GM21381 (cell line): ENCODE measurements at regions not wholly inside any gene's neighbourhood (a gene's known extent, or its start where the extent isn't known, plus 50 kb on each side); places are given as distances from the start of the nearest gene placed in this dataset.

Source experiments
- ATAC-seq: cut with Tn5 transposase; IDR thresholded peaks from one replicate; pipeline ENCODE4 v1.9.1; 2021; ENCODE audit warnings: mild to moderate bottlenecking, moderate library complexity; ENCODE audit not compliant: unreplicated experiment

DNA sequence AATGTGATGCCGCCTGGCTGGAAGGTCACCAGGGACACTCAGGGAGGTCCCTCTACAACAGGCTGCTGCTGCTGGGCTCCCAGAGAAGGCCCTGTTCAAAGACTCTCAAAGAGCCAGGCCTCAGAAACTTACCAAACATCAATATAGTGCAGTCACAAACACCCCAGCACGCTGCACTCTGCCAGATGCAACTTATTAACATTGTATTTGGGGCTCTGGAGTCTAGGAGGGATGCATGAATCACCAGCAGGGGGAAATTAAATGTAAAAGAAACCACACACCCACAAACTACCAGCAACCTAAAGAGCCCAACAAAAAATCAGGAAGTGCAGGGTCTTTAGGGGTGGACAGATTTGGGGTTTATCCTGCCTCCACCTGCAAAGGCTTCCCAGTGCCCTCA is 74.6 kb upstream of the SPATA12 start:
- ATAC-seq: no peak

DNA sequence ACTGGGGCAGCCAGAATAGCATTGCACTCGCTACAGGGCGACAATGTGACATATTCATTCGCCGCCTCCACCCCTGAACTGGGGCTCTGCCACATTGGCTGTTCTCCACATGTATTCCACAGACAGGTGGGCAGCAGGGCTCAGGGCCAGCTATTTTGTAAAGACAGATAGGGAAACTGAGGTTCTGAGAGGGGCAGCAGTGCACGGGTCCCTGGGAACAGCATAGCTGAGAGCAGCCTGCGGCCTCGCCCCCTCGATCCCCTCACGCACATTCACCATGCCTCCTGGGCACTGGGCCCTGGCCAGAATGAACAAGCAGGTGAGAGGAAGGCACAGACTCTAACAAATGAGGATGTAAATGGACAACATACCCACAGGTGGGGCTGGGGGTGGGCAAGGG is 75.0 kb upstream of the SPATA12 start:
- ATAC-seq: no peak

DNA sequence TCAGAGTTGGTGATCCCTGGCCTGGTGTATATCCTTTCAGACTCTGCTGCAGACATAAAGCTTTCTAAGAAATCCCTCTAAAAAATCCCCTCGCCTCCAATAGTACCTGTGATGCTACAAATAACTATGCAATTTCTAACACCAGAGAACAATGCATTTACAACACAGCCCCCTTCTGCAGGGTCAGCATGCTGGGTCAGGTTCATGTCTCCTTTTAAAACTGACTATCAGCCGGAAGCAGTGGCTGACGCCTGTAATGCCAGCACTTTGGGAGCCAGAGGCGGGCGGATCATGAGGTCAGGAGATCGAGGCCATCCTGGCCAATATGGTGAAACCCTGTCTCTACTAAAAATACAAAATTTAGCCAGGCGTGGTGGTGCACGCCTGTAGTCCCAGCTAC is 77.0 kb upstream of the SPATA12 start:
- ATAC-seq: no peak

DNA sequence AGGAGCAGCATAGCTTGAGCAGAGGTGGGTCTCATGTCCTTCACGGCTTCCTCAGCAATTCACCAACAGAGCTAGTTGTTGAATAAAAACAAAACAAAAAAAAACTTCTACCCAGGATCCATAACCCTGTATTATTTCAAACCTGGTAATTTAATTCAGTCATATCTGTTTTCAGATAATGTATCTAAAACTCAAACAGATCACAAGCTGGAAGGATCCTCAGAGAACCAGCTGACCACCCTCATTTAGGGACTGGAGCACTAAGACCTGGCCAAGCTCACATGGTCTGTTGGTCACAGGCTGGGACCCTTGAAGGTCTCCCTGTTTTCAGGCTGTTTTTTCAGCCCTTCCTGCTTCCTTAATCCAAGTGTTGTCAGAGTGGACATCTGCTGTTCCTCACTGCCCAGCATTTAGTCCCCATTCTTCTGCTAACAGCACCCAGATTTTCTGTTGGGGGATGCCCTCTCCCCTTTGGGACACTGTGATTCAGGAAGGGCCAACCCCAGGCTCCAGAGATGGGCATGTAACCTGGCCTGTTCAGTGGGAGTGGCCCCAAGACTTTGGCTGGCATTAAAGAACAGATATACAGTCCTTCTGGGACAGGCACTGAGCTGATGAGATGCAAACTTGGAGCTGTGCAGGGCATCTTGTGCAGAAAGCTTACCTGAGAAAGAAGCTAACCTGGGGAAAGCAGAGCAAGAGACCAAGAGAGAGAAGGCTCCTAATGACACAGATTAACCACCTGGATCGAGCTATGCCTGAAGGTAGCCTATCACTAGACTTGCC is 78.8 kb upstream of the SPATA12 start:
- no peak for ATAC-seq

DNA sequence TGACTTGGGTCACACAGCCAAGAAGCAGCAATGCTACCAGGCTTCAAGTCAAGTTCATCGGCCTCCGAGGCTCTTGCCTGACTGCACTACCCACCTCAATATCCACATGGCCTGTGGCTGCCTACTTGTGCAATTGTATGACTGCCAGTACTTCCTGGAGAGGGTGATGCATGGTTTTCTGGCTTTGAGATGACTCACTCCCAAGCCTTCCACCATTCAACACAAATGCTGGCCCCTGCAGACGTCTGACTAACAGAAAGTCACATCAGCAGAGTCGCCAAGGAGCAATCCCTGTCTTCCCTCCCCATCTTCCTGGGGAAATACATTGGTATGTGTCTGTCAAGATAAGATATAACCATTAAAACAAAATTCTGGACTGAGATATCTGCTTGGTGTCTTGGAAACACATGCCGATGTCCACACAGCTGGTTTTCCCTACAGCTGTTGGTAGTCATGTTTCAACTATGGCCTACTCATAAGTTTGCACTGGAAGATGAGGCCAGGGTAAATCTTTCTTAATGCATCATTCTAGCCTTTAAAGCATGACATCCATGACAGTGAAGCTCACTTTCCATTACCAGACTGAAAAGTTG is 79.6 kb upstream of the SPATA12 start:
- ATAC-seq: no peak

DNA sequence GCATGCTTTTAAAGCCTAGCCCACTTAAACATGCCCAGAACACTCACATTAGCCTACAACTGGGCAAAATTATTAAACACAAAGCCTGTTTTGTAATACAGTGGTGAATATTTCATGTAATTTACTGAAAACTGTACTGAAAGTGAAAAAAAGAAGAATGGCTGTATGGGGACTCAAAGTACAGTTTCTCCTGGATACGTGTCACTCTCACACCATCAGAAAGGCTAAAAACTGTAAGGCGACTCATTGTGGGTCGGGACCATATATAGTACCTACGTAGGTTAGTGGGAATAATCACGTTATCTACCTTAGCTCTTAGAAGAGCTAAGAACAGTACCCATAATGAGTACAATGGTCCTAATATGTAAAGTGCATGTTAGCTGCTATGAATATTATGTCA is 80.2 kb upstream of the SPATA12 start:
- no peak for ATAC-seq

DNA sequence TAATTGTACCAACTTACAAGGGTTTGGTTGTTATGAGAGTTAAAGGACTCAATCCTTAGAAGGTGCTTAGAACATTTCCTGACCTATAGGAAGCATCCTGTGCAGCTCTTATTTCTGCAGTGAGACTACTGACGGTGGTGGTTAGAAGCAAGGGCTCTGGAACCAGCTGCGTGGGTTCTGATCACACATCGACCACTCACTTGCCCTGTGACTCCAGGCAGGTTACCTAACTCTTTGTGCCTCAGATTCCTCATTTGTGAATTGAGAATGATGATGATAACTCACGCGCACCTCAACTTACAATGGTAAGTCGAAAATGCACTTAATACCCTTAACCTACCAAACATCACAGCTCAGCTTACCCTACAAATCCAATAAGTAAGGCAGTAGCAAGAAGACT is 80.7 kb upstream of the SPATA12 start:
- ATAC-seq: no peak

DNA sequence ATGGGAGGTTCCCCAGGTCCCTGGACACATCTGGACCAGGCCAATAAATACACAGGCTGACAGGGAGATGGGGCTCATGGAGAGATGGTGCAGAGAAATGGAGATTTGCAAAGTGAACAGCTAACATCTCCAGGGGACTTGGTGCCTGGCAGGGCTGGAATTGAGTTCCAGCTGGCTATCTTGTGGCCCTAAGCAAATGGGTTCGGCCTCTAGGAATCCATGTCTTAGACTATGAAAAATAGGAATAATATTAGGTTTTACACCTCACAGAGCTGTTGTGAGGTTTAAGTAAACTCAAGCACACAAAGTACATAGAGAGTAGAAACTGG is 82.9 kb upstream of the SPATA12 start:
- no peak for ATAC-seq

DNA sequence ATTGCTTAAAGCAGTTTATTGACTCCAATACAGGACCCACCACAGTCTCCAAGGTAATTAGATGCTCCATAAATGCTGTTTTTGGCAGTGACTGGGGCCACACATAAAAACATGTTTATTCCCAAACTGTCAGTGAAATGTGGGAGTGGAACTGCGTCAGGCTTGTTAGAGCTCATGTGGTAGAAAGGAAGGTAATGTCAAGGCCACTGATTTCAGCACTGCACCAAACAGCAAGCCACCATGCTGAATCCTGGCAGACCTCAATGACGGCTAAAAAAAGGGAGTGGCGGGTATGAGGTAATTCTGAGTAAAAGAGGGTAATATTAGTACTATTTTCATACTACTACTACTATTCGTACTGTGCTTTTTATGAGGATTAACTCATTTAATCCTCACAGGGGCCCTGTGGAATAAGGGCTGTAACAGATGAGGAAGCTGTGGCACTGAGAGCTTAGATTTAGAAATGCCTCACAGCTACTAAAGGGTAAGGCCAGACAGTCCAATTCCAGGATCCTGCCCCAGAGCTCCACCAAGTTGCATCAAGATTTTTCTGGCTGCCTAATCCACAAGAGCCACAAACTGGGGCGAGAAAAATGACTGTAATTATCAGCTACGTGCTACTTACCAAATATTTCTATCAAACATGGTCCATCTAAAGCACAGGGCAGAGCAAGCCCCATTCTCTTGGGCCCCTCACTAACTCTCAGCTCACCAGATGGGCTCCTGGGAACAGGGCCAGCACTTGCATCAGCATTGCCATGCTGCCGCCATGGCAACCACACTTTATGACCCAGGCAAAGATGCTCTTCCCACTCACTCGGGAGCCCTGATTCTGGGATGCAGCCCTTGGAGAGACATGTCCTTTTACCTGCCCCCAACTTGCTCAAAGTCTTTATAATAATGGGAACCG is 83.6 kb upstream of the SPATA12 start:
- ATAC-seq: no peak

DNA sequence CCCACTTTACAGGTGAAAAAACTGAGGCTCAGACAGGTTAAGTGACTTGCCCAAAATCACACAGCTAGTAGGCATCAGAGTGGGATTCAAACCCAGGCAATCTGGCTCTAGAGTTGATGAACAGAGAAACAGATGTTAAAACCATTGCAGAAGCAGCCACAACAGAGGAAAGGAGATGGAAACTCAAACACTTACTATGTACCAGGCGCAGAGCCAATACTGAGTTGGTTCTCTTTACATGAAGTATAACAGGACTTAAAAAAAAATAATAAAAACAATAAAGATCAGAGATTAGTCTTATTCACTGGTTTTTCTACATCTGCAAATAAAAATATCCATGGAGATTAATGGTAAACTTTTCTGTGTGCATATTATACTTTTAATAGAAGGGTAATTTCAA is 84.9 kb upstream of the SPATA12 start:
- ATAC-seq: no peak

DNA sequence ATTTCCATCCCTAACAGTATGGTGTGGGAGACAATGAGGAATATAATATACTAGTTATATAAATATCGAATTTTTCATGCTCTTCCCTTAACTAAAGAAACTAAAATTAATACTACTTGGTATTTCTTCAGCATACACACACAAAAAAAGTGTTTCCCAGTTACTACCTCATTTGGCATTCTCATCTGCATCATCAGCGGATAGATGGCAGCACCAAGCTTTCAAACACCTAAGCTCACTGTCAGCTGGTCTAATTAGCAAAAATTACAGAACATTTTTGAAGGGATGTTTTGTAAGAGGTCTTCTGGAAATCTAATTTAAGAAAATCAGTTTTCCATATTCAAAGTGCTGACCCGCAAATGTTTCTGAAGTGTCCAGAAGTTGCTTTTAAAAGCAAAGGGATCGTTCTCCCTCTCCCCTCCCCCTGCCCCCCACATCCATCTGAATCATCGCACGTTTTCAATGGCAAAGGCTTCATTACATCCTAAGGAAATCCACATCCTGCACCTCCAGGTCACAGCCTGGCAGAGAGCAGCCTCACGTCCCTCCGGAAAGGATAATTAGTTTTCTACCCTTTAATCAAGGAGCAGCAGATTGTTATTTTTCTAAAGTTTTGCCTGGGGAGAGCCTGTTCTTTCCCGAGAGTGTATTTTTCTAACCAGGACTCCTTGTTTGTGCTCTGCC is 86.1 kb upstream of the SPATA12 start:
- no peak for ATAC-seq

DNA sequence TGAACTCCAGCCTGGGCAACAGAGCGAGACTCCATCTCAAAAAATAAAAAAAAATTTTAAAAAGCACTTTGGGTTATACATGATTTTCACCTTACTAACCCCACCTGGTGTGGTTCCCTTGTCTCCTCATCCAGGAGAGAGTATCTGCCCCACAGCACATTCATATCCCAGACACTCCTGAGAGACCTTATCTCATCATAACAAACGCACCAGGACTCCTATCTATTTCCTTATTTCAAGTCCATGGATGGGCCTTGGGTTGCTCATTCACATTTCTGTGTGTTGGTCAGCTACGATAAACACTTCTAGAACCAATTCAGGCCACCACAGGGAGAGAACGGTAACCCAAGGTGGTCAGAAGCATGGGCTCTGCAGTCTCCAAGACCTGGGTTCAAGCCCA is 88.6 kb upstream of the SPATA12 start:
- ATAC-seq: no peak

DNA sequence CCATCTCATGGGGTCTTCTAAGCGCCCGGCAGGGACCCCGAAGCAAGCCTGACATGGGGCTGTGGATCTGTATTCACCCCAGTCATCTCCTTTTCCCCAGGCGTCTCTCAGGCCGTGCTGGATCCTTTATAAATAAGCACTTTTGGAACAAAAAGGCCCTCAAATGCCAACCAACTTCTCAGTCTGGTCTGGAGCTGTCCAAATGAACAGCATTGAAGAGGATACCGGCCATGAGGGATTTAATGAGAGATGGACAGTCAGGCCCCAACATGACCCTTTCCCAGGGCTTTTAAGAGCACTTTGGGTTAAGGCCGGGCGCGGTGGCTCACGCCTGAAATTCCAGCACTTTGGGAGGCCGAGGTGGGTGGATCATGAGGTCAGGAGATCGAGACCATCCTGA is 89.2 kb upstream of the SPATA12 start:
- ATAC-seq: no peak

DNA sequence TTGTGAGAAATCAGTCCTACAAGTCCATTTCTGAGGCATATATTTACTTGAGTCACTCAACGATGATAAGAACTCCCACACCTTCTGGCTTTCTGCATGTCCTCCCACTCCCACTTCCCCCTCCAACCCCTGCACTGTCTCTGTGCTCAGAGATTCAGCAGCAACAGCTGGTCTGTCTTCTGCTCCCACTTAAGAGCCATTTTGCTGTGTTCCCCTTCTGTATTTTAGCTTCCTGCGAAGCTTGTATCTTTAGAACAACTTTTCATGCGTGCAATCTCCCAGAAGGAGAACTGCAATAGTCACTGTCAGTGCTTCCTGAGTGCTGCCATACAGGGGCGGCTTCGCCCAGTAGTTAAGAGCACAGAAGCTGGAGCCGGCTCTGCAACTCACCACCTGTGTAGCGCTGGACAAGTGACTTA is 90.0 kb upstream of the SPATA12 start:
- no peak for ATAC-seq

DNA sequence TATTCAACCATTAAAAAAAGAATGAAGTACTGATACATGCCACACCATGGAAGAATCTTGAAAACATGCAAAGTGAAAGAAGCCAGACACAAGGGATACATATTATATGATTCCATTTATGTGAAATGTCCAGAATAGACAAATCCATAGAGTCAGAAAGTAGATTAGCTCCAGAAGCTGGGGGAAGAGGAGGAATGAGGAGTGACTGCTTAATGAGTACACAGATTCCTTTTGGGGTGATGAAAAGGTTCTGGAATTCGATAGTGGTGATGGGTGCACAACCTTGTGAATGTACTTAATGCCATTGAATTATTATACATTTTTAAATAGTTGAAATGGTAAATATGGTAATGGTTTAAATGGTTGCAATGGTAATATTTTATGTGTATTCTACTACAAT is 90.6 kb upstream of the SPATA12 start:
- no peak for ATAC-seq

DNA sequence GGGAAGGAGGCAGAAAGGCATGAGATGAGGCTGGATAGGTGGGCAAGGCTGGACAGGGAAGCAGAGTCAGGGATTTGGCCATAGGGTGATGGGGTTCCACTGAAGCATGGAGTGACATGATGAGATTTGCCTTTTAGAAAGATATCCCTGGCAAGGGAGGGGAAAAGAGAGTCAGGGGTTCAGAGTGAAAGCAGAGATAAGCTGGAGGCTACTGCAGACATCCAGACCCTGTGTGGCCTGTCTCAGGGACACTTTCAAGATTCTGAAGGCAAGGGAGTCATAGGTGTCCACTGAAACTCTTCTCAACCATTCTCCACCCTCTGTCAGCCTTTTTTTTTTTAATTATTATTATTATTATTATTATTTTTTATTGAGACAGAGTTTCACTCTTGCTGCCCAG is 94.0 kb upstream of the SPATA12 start:
- no peak for ATAC-seq

DNA sequence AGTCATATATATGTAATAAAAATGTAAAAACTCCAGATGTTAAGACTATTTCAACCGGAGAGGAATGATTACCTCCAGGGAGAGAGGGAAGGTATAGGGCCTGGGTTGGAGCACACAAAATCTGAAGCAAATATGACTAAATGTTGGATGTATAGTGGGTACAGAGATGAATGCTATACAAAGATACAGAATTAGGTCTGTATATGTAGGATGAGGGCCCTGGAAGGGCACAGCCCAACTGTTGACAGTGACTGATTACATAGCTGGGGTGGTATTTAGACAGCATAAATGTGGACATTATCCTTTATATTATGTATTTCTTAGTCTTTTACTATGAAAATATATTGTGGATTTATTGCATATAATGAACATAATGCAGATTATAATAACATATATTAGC is 94.4 kb upstream of the SPATA12 start:
- ATAC-seq: no peak

DNA sequence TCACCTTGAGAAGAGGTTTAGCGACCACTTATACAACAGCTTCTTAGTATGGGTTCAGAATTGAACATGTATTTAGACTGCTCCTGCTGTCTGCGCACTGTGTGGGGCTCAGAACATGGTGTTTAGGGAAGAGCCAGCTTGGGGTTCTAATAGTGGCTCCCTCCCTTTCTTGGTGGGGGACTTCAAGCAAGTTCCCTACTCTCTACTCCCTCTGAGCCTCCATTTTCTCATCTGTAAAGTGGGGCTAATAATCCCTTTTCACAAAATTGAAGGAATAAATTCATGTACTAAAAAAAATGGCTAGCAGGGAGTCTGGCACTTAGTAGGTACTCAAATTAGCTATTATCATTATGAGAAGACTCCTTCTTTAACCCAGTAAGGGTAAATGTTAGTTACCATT is 97.5 kb upstream of the SPATA12 start:
- ATAC-seq: no peak

DNA sequence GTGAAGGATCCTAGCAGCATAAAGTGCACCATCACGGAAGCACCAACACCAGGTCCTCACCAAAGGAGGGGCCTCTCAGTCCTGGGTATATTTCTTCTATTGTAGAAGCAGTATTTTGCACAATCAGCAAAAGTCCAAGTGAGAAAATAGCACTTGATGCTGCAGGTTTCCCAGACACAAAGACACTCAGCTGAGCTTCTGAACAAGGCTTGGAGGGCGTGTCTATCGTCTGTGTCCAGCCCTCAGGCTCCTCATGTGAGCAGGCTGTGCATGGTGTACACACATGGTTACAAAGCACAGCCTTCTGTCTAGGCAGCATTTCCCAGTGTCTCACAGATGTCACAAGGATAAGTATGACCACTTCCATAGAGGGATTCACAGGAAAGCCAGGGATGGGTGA is 98.3 kb upstream of the SPATA12 start:
- no peak for ATAC-seq

DNA sequence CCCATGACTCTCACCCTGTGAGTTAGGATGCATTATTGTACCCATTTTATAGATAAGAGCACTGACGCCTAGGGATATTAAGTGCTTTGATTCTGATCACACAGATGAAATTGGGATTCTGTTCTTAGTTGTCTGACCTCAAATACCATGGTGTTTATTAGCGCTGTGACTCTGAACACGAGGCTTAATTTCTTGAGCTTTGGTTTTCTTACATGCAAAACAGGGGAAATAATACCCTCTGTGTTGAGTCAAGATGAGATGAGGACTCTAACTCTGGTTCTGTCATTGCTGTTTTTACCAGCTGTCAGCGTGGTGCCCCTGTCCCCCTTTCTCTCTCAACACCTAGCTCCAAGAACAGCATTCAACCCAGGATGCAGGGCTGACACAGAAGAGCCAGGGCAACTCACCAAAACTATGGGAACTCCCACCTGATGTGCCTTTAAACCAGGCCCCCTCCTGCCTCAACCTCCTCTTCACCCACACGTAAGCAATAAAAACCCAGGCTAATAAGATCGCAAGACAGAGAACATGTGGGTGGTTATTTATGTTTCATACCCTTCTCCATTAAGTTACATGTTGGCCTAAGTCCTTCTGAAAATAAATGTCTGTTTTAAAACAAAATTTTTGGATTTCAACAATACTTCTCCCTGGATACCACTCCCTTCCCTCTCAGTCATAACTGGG is 100.1 kb upstream of the SPATA12 start:
- no peak for ATAC-seq

DNA sequence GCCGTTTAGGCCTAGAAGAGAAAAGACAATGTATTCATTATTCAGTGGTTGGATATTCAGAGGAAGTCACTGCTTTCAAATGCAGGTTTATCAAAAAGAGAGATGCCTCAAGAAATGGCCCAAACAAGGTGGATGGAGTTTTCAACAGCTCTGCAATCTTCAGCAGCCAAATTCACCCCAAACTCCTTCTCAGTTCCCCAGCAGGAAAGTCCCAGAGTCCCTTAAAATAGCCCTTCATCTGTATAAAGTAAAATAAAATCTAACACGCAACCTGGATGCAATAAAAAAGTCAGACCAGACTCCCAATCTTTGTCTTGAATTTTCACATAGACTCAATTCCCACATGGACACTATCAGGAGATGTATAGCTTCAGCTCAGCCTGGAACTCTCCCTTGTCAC is 101.6 kb upstream of the SPATA12 start:
- ATAC-seq: no peak
